ENCODE measurements at regions not wholly inside any gene's neighbourhood (a gene's known extent, or its start where the extent isn't known, plus 50 kb on each side); places are given as distances from the start of the nearest gene placed in this dataset.

DNA sequence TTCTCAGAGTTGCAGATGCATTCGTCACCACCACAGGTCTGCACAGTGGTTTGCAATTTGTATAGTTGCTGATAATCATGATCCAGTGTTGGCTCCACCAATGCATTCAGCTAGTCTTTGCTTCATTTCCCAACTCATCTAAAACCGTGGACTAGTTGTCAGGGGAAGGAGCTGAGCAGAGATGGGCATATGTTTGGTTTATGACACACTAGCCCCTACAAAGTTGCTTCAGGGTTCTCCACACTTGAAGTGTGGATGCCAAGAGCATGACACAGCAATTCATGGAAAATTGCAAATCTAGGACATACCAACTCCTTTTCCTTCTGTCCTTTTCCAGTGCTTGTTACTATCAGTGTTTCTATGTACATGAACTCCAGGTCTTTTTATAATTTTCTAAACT, 168.0 kb downstream of the TNFSF13B start:
- ATAC-seq (no peak), DNase-seq (no peak)

GRCh38 chr13:108439556-108439955, 170.0 kb downstream of the TNFSF13B start:
- ATAC-seq, result no peak
- no peak for DNase-seq

GRCh38 chr13:108444448-108444847, 174.9 kb downstream of the TNFSF13B start:
- ATAC-seq (no peak), DNase-seq (no peak)

- no peak for ATAC-seq
- no peak for DNase-seq
Measured at GRCh38 chr13:108448891-108449290, 179.4 kb downstream of the TNFSF13B start.

DNA sequence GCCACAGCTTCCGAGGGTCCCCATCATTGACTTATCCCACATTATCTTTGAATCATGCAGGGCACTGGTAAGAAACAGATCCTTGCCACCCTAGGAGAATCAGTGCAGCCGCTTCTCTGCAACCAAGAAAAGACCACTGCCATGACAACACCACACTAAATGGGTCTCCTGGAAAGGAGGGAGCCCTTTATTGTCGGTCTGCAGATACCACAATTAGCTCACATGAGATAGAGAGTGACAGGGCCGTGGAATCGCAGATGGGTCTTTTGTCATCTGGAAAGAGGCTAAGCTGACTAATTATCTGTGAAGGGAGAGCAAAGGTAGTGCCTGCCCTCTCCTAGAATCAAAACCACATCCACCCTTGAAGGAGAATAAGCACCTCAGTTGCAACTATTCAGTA, 178.3 kb upstream of the MYO16 start:
- DNase-seq (no peak), ATAC-seq (no peak)

DNA sequence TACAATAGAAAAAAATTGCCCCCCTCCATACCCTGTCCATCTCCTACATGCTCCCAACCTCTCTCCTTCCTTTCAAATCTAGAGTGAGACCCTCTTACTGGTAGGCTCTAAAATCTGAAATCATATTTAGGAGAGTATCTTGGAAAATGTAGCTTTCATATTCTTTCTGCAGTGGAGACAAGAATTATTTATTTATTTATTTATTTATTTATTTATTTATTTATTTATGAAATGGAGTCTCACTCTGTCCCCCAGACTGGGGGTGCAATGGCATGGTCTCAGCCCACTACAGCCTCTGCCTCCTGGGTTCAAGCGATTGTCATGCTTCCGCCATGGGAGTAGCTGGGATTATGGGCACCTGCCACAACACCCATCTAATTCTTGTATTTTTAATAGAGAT, 174.1 kb upstream of the MYO16 start:
- DNase-seq, result no peak
- ATAC-seq, result no peak

DNA sequence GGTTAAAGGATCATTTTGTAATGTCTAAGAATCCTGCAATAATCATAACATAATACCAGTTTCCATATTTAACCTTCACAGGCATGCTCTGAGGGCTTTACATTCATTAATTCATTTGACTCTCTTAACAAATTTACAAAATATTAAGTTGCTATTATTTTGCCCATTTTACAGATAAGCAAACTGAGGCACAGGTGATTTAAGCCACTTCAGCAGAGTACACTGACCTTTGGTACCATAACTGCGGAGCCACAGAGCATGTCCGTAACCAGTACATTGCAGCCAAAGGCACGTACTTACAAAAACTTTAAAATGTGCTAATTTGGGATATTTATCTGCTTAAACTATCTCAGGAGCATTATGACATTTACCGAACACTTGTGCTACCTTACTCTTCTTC, 169.4 kb upstream of the MYO16 start:
- DNase-seq, result no peak
- ATAC-seq, result no peak

GRCh38 chr13:108460746-108461145, 168.7 kb upstream of the MYO16 start:
- no peak for ATAC-seq
- no peak for DNase-seq

- DNase-seq (no peak), ATAC-seq (no peak)
Measured at GRCh38 chr13:108463340-108463739, 166.1 kb upstream of the MYO16 start.

- ATAC-seq (no peak), DNase-seq (no peak)
Measured at GRCh38 chr13:108470921-108471320, 158.5 kb upstream of the MYO16 start.

GRCh38 chr13:108475181-108475580, 154.2 kb upstream of the MYO16 start:
- ATAC-seq (no peak), DNase-seq (no peak)

DNA sequence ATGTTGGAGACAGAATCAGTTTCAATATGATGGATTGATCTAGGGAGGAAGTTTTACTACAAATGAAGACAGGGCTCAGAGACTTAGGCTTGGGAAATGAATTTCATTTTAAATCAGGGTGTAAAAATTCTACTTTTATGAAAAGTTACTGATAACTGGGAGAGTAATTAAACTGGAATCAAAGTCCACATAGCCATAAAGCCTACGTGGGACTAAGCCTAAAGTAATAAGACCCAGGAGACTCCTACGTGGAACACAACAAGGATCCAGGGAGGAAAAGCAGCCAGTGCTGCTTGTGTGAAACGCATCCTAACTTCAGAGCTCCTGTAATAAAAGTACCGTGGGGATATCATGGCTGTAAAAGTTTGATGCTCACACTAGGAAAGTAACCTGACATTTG, 152.0 kb upstream of the MYO16 start:
- ATAC-seq, result no peak
- no peak for DNase-seq

DNA sequence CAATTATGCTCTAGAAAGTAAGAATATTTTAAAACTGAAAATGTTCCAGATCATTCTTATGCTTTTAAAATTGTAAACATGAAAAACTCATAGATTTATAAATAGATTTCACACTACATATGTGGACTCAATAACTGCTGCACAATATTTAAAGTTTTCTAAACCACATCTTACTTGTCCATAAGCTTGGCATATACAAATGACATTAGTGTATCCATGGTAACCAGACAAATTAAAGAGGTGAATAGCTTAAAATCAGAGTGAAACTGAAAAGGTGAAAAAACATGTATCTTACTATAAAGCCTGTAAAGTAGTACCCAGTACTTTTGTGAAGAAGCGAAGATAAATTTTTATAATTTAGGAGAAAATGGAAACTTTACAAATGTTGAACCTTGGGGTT, 151.2 kb upstream of the MYO16 start:
- ATAC-seq (no peak), DNase-seq (no peak)

DNA sequence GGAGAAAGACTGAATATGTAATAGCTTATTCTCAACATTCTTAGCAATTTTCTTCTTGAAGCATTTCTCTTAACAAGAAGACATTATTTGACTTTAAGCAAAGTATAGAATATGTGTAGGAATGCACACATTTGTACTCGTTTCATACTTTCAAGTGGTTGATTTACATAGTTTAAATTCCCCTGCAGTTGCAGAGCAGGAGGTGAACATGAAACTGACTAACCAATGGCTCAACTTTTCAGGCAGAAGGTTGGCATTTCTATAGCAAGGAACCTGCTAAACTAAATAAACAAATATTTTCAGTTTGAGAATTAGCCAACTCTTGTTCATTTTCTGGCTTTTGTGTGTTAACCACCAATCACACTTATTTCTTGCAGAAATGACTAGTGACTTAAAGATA, 145.4 kb upstream of the MYO16 start:
- DNase-seq (no peak), ATAC-seq (no peak)

GRCh38 chr13:108486096-108486495, 143.3 kb upstream of the MYO16 start:
- ATAC-seq (no peak), DNase-seq (no peak)

GRCh38 chr13:108494991-108495645, 134.3 kb upstream of the MYO16 start:
- ATAC-seq, result peak; percentile 34

GRCh38 chr13:108495646-108496361, 133.6 kb upstream of the MYO16 start:
- ATAC-seq (no peak), DNase-seq (peak; percentile 4)

More at GRCh38 chr13:108494991-108495645, 134.3 kb upstream of the MYO16 start:
- DNase-seq, result no peak

GRCh38 chr13:108496362-108497210, 132.8 kb upstream of the MYO16 start:
- no peak for ATAC-seq
- no peak for DNase-seq

GRCh38 chr13:108500711-108501110, 128.7 kb upstream of the MYO16 start:
- DNase-seq (no peak), ATAC-seq (no peak)

GRCh38 chr13:108508263-108508662, 121.1 kb upstream of the MYO16 start:
- DNase-seq, result no peak
- no peak for ATAC-seq

GRCh38 chr13:108525827-108526226, 103.6 kb upstream of the MYO16 start:
- no peak for DNase-seq
- no peak for ATAC-seq

DNA sequence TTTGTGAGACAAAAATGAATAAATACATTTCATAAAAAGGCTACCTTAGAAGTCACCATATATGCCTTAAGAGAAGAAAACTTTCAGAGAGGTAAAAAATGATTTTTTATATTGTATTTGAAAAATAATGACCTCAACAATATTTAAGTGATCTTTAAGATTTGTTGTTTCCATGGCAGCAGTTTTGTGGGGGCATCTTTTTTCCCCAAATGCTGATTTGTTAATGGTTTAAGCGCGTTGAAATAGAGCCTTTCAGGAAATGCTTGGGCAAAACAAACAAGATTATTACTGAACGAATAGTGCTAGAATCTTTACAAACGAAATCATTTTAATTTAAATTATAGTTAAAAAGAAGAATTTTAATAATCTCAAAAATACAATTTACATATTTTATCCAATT, 103.1 kb upstream of the MYO16 start:
- ATAC-seq (no peak), DNase-seq (no peak)

DNA sequence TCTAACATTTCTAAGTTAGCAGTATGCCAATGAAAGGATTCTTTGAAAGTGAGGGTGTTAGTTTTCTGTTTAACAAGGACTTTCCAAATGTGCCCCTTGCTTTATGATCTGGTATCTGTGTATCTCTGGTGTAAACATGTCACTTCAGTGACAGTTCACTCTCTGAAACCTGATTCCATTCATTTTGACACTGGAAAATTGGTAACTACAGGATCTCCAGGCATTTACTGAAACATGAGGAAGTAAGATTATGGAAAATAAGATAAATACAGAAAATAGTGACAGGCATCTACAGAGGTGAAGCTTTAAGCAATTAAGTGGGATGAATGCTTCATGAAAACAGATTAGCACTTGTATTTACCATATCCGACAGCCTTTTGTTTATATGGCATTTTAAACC, 101.6 kb upstream of the MYO16 start:
- no peak for ATAC-seq
- no peak for DNase-seq
